Glutamatergic neuron (in vitro differentiated cells): ENCODE measurements at regions not wholly inside any gene's neighbourhood (a gene's known extent, or its start where the extent isn't known, plus 50 kb on each side); places are given as distances from the start of the nearest gene placed in this dataset.
"Not testable (repeated sequence)": the region's sequence is repeated elsewhere in the genome, so short reads cannot be mapped to it uniquely, and the experiment has no call there.

ENCODE experiments used
- DNase-seq: peaks from one replicate; pipeline ENCODE4 v3.0.0; 2022
- H3K27ac Mint-ChIP-seq: one replicate; pipeline ENCODE4 v1.8.0; 2020; ENCODE audit warnings: mild to moderate bottlenecking, mixed read lengths, inconsistent platforms; ENCODE audit not compliant: unreplicated experiment
- H3K27me3 Mint-ChIP-seq: one replicate; pipeline ENCODE4 v1.8.0; 2020; ENCODE audit warnings: mild to moderate bottlenecking, moderate library complexity, mixed read lengths, inconsistent platforms; ENCODE audit not compliant: unreplicated experiment
- H3K36me3 Mint-ChIP-seq: one replicate; pipeline ENCODE4 v1.8.0; 2020; ENCODE audit warnings: mild to moderate bottlenecking, mixed read lengths, inconsistent platforms; ENCODE audit not compliant: unreplicated experiment
- H3K4me1 Mint-ChIP-seq: one replicate; pipeline ENCODE4 v1.8.0; 2020; ENCODE audit warnings: mild to moderate bottlenecking, low read depth, mixed read lengths, inconsistent platforms; ENCODE audit not compliant: unreplicated experiment
- H3K4me3 Mint-ChIP-seq: one replicate; pipeline ENCODE4 v1.8.0; 2020; ENCODE audit warnings: mild to moderate bottlenecking, mixed read lengths, inconsistent platforms; ENCODE audit not compliant: unreplicated experiment
- H3K9me3 Mint-ChIP-seq: one replicate; pipeline ENCODE4 v1.8.0; 2020; ENCODE audit warnings: mild to moderate bottlenecking, moderate library complexity, mixed read lengths, inconsistent platforms; ENCODE audit not compliant: unreplicated experiment
- TF ChIP-seq, protein P1 (sequence below): fragments of 200-600 bp; sonication (generic); IDR thresholded peaks from one replicate; pipeline ENCODE4 v1.5.0; 2021; ENCODE audit not compliant: partially characterized antibody, unreplicated experiment

DNA sequence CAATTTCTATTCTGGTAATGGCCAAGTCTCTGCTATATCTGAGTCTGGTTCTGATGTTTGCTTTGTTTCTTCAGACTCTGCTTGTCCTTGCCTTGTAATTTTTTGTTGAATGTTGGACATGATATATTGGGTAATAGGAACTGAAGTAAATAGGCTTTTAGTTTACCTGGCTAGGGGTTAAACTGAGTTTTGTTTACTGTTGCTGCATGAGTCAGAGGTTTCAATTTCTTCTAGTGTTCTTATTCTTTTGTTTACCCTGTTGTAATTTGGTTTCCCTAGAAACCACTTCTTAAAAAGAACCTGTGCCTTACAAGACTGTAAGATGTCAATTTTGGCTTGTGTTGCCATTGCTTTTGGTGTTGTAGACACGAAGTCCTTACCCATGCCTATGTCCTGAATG is 285.0 kb upstream of the KCNH7 start:
- TF ChIP-seq, protein P1, sequence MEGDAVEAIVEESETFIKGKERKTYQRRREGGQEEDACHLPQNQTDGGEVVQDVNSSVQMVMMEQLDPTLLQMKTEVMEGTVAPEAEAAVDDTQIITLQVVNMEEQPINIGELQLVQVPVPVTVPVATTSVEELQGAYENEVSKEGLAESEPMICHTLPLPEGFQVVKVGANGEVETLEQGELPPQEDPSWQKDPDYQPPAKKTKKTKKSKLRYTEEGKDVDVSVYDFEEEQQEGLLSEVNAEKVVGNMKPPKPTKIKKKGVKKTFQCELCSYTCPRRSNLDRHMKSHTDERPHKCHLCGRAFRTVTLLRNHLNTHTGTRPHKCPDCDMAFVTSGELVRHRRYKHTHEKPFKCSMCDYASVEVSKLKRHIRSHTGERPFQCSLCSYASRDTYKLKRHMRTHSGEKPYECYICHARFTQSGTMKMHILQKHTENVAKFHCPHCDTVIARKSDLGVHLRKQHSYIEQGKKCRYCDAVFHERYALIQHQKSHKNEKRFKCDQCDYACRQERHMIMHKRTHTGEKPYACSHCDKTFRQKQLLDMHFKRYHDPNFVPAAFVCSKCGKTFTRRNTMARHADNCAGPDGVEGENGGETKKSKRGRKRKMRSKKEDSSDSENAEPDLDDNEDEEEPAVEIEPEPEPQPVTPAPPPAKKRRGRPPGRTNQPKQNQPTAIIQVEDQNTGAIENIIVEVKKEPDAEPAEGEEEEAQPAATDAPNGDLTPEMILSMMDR: no peak
- H3K4me1 Mint-ChIP-seq: no peaks in the 10 kb centered on the region
- H3K9me3 Mint-ChIP-seq: no peaks in the 10 kb centered on the region
- no peak overlapping the region for H3K4me3 Mint-ChIP-seq
- H3K27me3 Mint-ChIP-seq: no peaks in the 10 kb centered on the region
- H3K36me3 Mint-ChIP-seq: no peaks in the 10 kb centered on the region
- DNase-seq: no peak
- no peak overlapping the region for H3K27ac Mint-ChIP-seq

DNA sequence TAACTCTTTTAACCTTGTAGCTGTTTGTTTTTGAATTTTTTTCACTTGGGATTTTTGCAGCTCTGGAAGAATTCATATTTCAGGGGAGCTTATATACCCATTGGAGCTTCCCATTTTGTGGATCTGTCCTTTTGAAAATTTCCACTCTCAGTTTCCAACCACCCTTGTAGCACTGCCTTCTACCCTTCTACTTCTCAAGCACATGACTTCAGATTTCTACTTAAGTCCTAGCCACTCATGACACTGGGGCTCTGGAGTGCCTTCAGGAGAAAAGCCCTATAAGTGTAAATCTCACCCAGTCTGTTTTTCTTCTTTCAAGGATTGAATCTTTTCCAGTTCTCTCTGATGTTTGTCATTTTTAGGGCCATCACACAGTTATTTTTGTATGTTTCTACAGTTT is 283.7 kb upstream of the KCNH7 start:
- TF ChIP-seq, protein P1: no peak
- Mint-ChIP-seq H3K4me1 (no peaks in the 10 kb centered on the region), H3K9me3 (no peaks in the 10 kb centered on the region), H3K36me3 (no peaks in the 10 kb centered on the region), H3K4me3 (no peak overlapping the region), H3K27me3 (no peaks in the 10 kb centered on the region), H3K27ac (no peak overlapping the region)
- no peak for DNase-seq

- Mint-ChIP-seq H3K4me1 (no peaks in the 10 kb centered on the region), H3K4me3 (no peak overlapping the region), H3K9me3 (no peaks in the 10 kb centered on the region), H3K36me3 (no peaks in the 10 kb centered on the region), H3K27ac (no peak overlapping the region), H3K27me3 (no peaks in the 10 kb centered on the region)
- TF ChIP-seq, protein P1: no peak
- no peak for DNase-seq
Measured at GRCh38 chr2:163121483-163121882, 282.9 kb upstream of the KCNH7 start.

GRCh38 chr2:163119966-163120365 is 281.4 kb upstream of the KCNH7 start:
- Mint-ChIP-seq H3K27me3 (no peaks in the 10 kb centered on the region), H3K9me3 (no peaks in the 10 kb centered on the region), H3K4me3 (no peak overlapping the region), H3K27ac (no peak overlapping the region), H3K36me3 (no peaks in the 10 kb centered on the region), H3K4me1 (no peaks in the 10 kb centered on the region)
- no peak for DNase-seq
- TF ChIP-seq, protein P1: no peak

- TF ChIP-seq, protein P1: no peak
- no peak overlapping the region for H3K4me3 Mint-ChIP-seq
- no peak overlapping the region for H3K27ac Mint-ChIP-seq
- H3K4me1 Mint-ChIP-seq: peaks cover 6% of the 10 kb centered on the region
- H3K27me3 Mint-ChIP-seq: peaks cover 5% of the 10 kb centered on the region
- no peak for DNase-seq
- peaks cover 6% of the 10 kb centered on the region for H3K36me3 Mint-ChIP-seq
- peaks cover 4% of the 10 kb centered on the region for H3K9me3 Mint-ChIP-seq
Measured at GRCh38 chr2:163086940-163087339, 248.4 kb upstream of the KCNH7 start.

- H3K4me1 Mint-ChIP-seq, H3K36me3 Mint-ChIP-seq, H3K9me3 Mint-ChIP-seq, DNase-seq, H3K4me3 Mint-ChIP-seq, H3K27me3 Mint-ChIP-seq: not testable (repeated sequence)
- H3K27ac Mint-ChIP-seq: peak overlapping the region; percentile 92
Measured at GRCh38 chr2:163085366-163086024, 246.9 kb upstream of the KCNH7 start.
